ENCODE measurements at regions not wholly inside any gene's neighbourhood (a gene's known extent, or its start where the extent isn't known, plus 50 kb on each side); places are given as distances from the start of the nearest gene placed in this dataset.
"Not testable (repeated sequence)": the region's sequence is repeated elsewhere in the genome, so short reads cannot be mapped to it uniquely, and the experiment has no call there.

DNA sequence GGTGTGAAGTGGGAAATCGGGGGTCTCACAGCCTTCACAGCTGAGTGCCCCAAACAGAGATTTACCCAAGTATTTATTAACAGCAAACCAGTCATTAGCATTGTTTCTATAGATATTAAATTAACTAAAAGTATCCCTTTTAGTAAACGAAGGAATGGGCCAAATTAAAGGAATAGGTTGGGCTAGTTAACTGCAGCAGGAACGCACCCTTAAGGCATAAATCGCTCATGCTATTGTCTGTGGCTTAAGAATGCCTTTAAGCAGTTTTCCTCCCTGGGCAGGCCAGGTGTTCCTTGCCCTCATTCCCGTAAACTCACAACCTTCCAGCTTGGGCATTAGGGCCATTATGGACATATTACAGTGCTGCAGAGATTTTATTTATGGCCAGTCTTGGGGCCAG lies 167.5 kb upstream of the PIK3R1 start:
- not testable (repeated sequence) for H2AFZ ChIP-seq (ENCODE audit: insufficient read depth, low read length, poor library complexity); H3K23ac ChIP-seq (ENCODE audit: low read length); H3K36me3 ChIP-seq (ENCODE audit: control insufficient read depth in 1 of 2, insufficient read depth in 2 of 2, low read length in 2 of 2); H3K14ac ChIP-seq (ENCODE audit: low read length); H2AK5ac ChIP-seq (ENCODE audit: low read length); H3K79me1 ChIP-seq (ENCODE audit: low read length); H4K91ac ChIP-seq (ENCODE audit: low read depth, low read length); H3K4ac ChIP-seq (ENCODE audit: low read depth, low read length); H3K27me3 ChIP-seq (ENCODE audit: insufficient read depth, low read length); H3K4me2 ChIP-seq (ENCODE audit: low read length); H3K4me1 ChIP-seq (ENCODE audit: control insufficient read depth in 1 of 2, insufficient read depth in 2 of 2, low read length in 2 of 2); H3K79me2 ChIP-seq (ENCODE audit: control insufficient read depth, insufficient read depth, low read length, poor library complexity); H3K9ac ChIP-seq (ENCODE audit: low read length); H2BK120ac ChIP-seq (ENCODE audit: insufficient read depth, low read length, poor library complexity); H2BK12ac ChIP-seq (ENCODE audit: low read length); H4K8ac ChIP-seq (ENCODE audit: low read depth, low read length); H3K18ac ChIP-seq (ENCODE audit: low read length); H4K12ac ChIP-seq (ENCODE audit: low read depth, low read length); H3K4me3 ChIP-seq (ENCODE audit: low read depth, low read length); H3K9me3 ChIP-seq (ENCODE audit: insufficient read depth, low read depth, low read length); H2BK5ac ChIP-seq (ENCODE audit: low read depth, low read length, poor library complexity); H3K27ac ChIP-seq (ENCODE audit: low read depth, low read length)
- no CpG with 5 or more reads among the region's 5 CpGs for WGBS (ENCODE audit: extremely low coverage, insufficient coverage, insufficient read length)
- DNase-seq: peak in 1 of 2 donors; percentile 26

DNA sequence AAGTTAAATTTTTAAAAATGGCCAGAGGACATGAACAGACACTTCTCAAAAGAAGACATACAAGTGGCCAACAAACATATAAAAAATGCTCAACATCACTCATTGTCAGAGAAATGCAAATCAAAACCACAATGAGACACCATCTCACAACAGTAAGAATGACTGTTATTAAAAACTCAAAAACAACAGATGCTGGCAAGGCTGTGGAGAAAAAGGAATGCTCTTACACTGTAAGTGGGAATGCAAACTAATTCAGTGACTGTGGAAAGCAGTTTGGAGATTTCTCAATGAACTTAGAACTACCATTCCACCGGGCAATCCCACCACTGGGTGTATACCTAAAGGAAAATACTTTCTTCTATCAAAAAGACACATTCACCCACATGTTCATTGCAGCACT lies 168.5 kb upstream of the PIK3R1 start:
- Histone ChIP-seq H3K27ac (ENCODE audit: low read depth, low read length) (no peak overlapping the region), H4K12ac (ENCODE audit: low read depth, low read length) (no peak overlapping the region), H3K36me3 (ENCODE audit: control insufficient read depth in 1 of 2, insufficient read depth in 2 of 2, low read length in 2 of 2) (no peaks in the 10 kb centered on the region), H3K27me3 (ENCODE audit: insufficient read depth, low read length) (no peaks in the 10 kb centered on the region), H4K91ac (ENCODE audit: low read depth, low read length) (no peak overlapping the region), H3K4me1 (ENCODE audit: control insufficient read depth in 1 of 2, insufficient read depth in 2 of 2, low read length in 2 of 2) (no peaks in the 10 kb centered on the region), H2BK12ac (ENCODE audit: low read length) (no peak overlapping the region), H2BK5ac (ENCODE audit: low read depth, low read length, poor library complexity) (no peak overlapping the region), H2AK5ac (ENCODE audit: low read length) (no peak overlapping the region), H3K9me3 (ENCODE audit: insufficient read depth, low read depth, low read length) (peaks cover 2% of the 10 kb centered on the region), H3K79me2 (ENCODE audit: control insufficient read depth, insufficient read depth, low read length, poor library complexity) (no peaks in the 10 kb centered on the region), H3K79me1 (ENCODE audit: low read length) (no peaks in the 10 kb centered on the region), H3K23ac (ENCODE audit: low read length) (no peak overlapping the region), H2AFZ (ENCODE audit: insufficient read depth, low read length, poor library complexity) (no peak overlapping the region), H3K14ac (ENCODE audit: low read length) (no peak overlapping the region), H3K9ac (ENCODE audit: low read length) (no peak overlapping the region), H3K18ac (ENCODE audit: low read length) (no peak overlapping the region), H3K4me3 (ENCODE audit: low read depth, low read length) (no peak overlapping the region), H4K8ac (ENCODE audit: low read depth, low read length) (no peak overlapping the region), H3K4ac (ENCODE audit: low read depth, low read length) (no peak overlapping the region), H2BK120ac (ENCODE audit: insufficient read depth, low read length, poor library complexity) (no peak overlapping the region), H3K4me2 (ENCODE audit: low read length) (no peak overlapping the region)
- WGBS (ENCODE audit: extremely low coverage, insufficient coverage, insufficient read length): no CpG with 5 or more reads among the region's 1 CpG
- DNase-seq: peak in 1 of 2 donors; percentile 48

GRCh38 chr5:68046445-68046844 lies 169.1 kb upstream of the PIK3R1 start:
- H3K4ac ChIP-seq (ENCODE audit: low read depth, low read length): no peak overlapping the region
- no peak overlapping the region for H3K18ac ChIP-seq (ENCODE audit: low read length)
- H3K14ac ChIP-seq (ENCODE audit: low read length): no peak overlapping the region
- H4K91ac ChIP-seq (ENCODE audit: low read depth, low read length): no peak overlapping the region
- H3K4me3 ChIP-seq (ENCODE audit: low read depth, low read length): no peak overlapping the region
- peaks cover 2% of the 10 kb centered on the region for H3K9me3 ChIP-seq (ENCODE audit: insufficient read depth, low read depth, low read length)
- H3K4me1 ChIP-seq (ENCODE audit: control insufficient read depth in 1 of 2, insufficient read depth in 2 of 2, low read length in 2 of 2): no peaks in the 10 kb centered on the region
- H3K23ac ChIP-seq (ENCODE audit: low read length): no peak overlapping the region
- no peak overlapping the region for H4K8ac ChIP-seq (ENCODE audit: low read depth, low read length)
- no peak overlapping the region for H3K4me2 ChIP-seq (ENCODE audit: low read length)
- H3K79me1 ChIP-seq (ENCODE audit: low read length): no peaks in the 10 kb centered on the region
- no peak overlapping the region for H4K12ac ChIP-seq (ENCODE audit: low read depth, low read length)
- H3K27me3 ChIP-seq (ENCODE audit: insufficient read depth, low read length): no peaks in the 10 kb centered on the region
- no peak overlapping the region for H3K9ac ChIP-seq (ENCODE audit: low read length)
- no peak overlapping the region for H2AFZ ChIP-seq (ENCODE audit: insufficient read depth, low read length, poor library complexity)
- no peak overlapping the region for H2BK12ac ChIP-seq (ENCODE audit: low read length)
- no peak overlapping the region for H3K27ac ChIP-seq (ENCODE audit: low read depth, low read length)
- no peak overlapping the region for H2BK120ac ChIP-seq (ENCODE audit: insufficient read depth, low read length, poor library complexity)
- no peak overlapping the region for H2BK5ac ChIP-seq (ENCODE audit: low read depth, low read length, poor library complexity)
- DNase-seq: peak; percentile 86 to 96
- no CpG with 5 or more reads among the region's 5 CpGs for WGBS (ENCODE audit: extremely low coverage, insufficient coverage, insufficient read length)
- H3K79me2 ChIP-seq (ENCODE audit: control insufficient read depth, insufficient read depth, low read length, poor library complexity): no peaks in the 10 kb centered on the region
- H3K36me3 ChIP-seq (ENCODE audit: control insufficient read depth in 1 of 2, insufficient read depth in 2 of 2, low read length in 2 of 2): no peaks in the 10 kb centered on the region
- H2AK5ac ChIP-seq (ENCODE audit: low read length): no peak overlapping the region

GRCh38 chr5:68041293-68041692 lies 174.3 kb upstream of the PIK3R1 start:
- no peak for DNase-seq

More at GRCh38 chr5:68041293-68041692, 174.3 kb upstream of the PIK3R1 start:
- Histone ChIP-seq H3K36me3 (ENCODE audit: control insufficient read depth in 1 of 2, insufficient read depth in 2 of 2, low read length in 2 of 2) (no peaks in the 10 kb centered on the region), H2BK120ac (ENCODE audit: insufficient read depth, low read length, poor library complexity) (no peak overlapping the region), H2AFZ (ENCODE audit: insufficient read depth, low read length, poor library complexity) (no peak overlapping the region), H3K9ac (ENCODE audit: low read length) (no peak overlapping the region), H3K27me3 (ENCODE audit: insufficient read depth, low read length) (no peaks in the 10 kb centered on the region), H3K4me3 (ENCODE audit: low read depth, low read length) (no peak overlapping the region), H3K27ac (ENCODE audit: low read depth, low read length) (no peak overlapping the region), H3K4ac (ENCODE audit: low read depth, low read length) (no peak overlapping the region), H2BK5ac (ENCODE audit: low read depth, low read length, poor library complexity) (no peak overlapping the region), H4K8ac (ENCODE audit: low read depth, low read length) (no peak overlapping the region), H2BK12ac (ENCODE audit: low read length) (no peak overlapping the region), H3K9me3 (ENCODE audit: insufficient read depth, low read depth, low read length) (no peaks in the 10 kb centered on the region), H3K23ac (ENCODE audit: low read length) (no peak overlapping the region), H3K4me2 (ENCODE audit: low read length) (no peak overlapping the region), H4K12ac (ENCODE audit: low read depth, low read length) (no peak overlapping the region), H3K79me2 (ENCODE audit: control insufficient read depth, insufficient read depth, low read length, poor library complexity) (no peaks in the 10 kb centered on the region), H3K4me1 (ENCODE audit: control insufficient read depth in 1 of 2, insufficient read depth in 2 of 2, low read length in 2 of 2) (no peaks in the 10 kb centered on the region), H3K14ac (ENCODE audit: low read length) (no peak overlapping the region), H4K91ac (ENCODE audit: low read depth, low read length) (no peak overlapping the region), H3K79me1 (ENCODE audit: low read length) (no peaks in the 10 kb centered on the region), H2AK5ac (ENCODE audit: low read length) (no peak overlapping the region), H3K18ac (ENCODE audit: low read length) (no peak overlapping the region)
- no CpG with 5 or more reads among the region's 8 CpGs for WGBS (ENCODE audit: extremely low coverage, insufficient coverage, insufficient read length)
